ENCODE measurements at regions not wholly inside any gene's neighbourhood (a gene's known extent, or its start where the extent isn't known, plus 50 kb on each side); places are given as distances from the start of the nearest gene placed in this dataset.

- Mint-ChIP-seq H3K4me1 (ENCODE audit: low read depth, unreplicated experiment) (no peaks in the 10 kb centered on the region), H3K36me3 (ENCODE audit: unreplicated experiment) (no peaks in the 10 kb centered on the region), H3K4me3 (ENCODE audit: unreplicated experiment) (no peak overlapping the region), H3K27me3 (ENCODE audit: unreplicated experiment) (peaks cover 6% of the 10 kb centered on the region), H3K27ac (ENCODE audit: unreplicated experiment) (no peak overlapping the region), H3K9me3 (ENCODE audit: unreplicated experiment) (peaks cover 7% of the 10 kb centered on the region)
- DNase-seq, result no peak
- TF ChIP-seq CTCF (IDR thresholded peaks at IDR 0.05; ENCODE audit: partially characterized antibody, unreplicated experiment), result no peak
These were observed 244.0 kb upstream of the HS6ST1 start for GRCh38 chr2:128562471-128563347.

- Mint-ChIP-seq H3K9me3 (ENCODE audit: unreplicated experiment) (peaks cover 7% of the 10 kb centered on the region), H3K4me3 (ENCODE audit: unreplicated experiment) (no peak overlapping the region), H3K36me3 (ENCODE audit: unreplicated experiment) (no peaks in the 10 kb centered on the region), H3K4me1 (ENCODE audit: low read depth, unreplicated experiment) (no peaks in the 10 kb centered on the region), H3K27me3 (ENCODE audit: unreplicated experiment) (peaks cover 5% of the 10 kb centered on the region), H3K27ac (ENCODE audit: unreplicated experiment) (no peak overlapping the region)
- no peak for TF ChIP-seq CTCF (IDR thresholded peaks at IDR 0.05; ENCODE audit: partially characterized antibody, unreplicated experiment)
- no peak for DNase-seq
These were observed 244.7 kb upstream of the HS6ST1 start for GRCh38 chr2:128563348-128563687.

GRCh38 chr2:128564131-128564530 lies 245.5 kb upstream of the HS6ST1 start:
- Mint-ChIP-seq H3K4me3 (ENCODE audit: unreplicated experiment) (no peak overlapping the region), H3K27me3 (ENCODE audit: unreplicated experiment) (peaks cover 5% of the 10 kb centered on the region), H3K9me3 (ENCODE audit: unreplicated experiment) (peaks cover 7% of the 10 kb centered on the region), H3K4me1 (ENCODE audit: low read depth, unreplicated experiment) (no peaks in the 10 kb centered on the region), H3K36me3 (ENCODE audit: unreplicated experiment) (no peaks in the 10 kb centered on the region), H3K27ac (ENCODE audit: unreplicated experiment) (no peak overlapping the region)
- DNase-seq, result no peak
- TF ChIP-seq CTCF (IDR thresholded peaks at IDR 0.05; ENCODE audit: partially characterized antibody, unreplicated experiment), result no peak

- no peak overlapping the region for H3K4me3 Mint-ChIP-seq (ENCODE audit: unreplicated experiment)
- H3K27ac Mint-ChIP-seq (ENCODE audit: unreplicated experiment), result no peak overlapping the region
- no peaks in the 10 kb centered on the region for H3K36me3 Mint-ChIP-seq (ENCODE audit: unreplicated experiment)
- H3K4me1 Mint-ChIP-seq (ENCODE audit: low read depth, unreplicated experiment), result no peaks in the 10 kb centered on the region
- DNase-seq, result no peak
- peaks cover 2% of the 10 kb centered on the region for H3K27me3 Mint-ChIP-seq (ENCODE audit: unreplicated experiment)
- TF ChIP-seq CTCF (IDR thresholded peaks at IDR 0.05; ENCODE audit: partially characterized antibody, unreplicated experiment), result no peak
- peaks cover 5% of the 10 kb centered on the region for H3K9me3 Mint-ChIP-seq (ENCODE audit: unreplicated experiment)
These were observed 245.9 kb upstream of the HS6ST1 start for GRCh38 chr2:128564551-128564950.

- DNase-seq, result no peak
- TF ChIP-seq CTCF (IDR thresholded peaks at IDR 0.05; ENCODE audit: partially characterized antibody, unreplicated experiment), result no peak
- Mint-ChIP-seq H3K4me3 (ENCODE audit: unreplicated experiment) (no peak overlapping the region), H3K9me3 (ENCODE audit: unreplicated experiment) (peaks cover 4% of the 10 kb centered on the region), H3K4me1 (ENCODE audit: low read depth, unreplicated experiment) (no peaks in the 10 kb centered on the region), H3K36me3 (ENCODE audit: unreplicated experiment) (no peaks in the 10 kb centered on the region), H3K27ac (ENCODE audit: unreplicated experiment) (no peak overlapping the region), H3K27me3 (ENCODE audit: unreplicated experiment) (no peaks in the 10 kb centered on the region)
These were observed 246.8 kb upstream of the HS6ST1 start for GRCh38 chr2:128565441-128565840.

Data from glutamatergic neuron (in vitro differentiated cells).